GM12874 (cell line): ENCODE measurements at regions not wholly inside any gene's neighbourhood (a gene's known extent, or its start where the extent isn't known, plus 50 kb on each side); places are given as distances from the start of the nearest gene placed in this dataset.

Experiments
- CTCF ChIP-seq: IDR thresholded peaks from 2 replicates; pipeline ENCODE4 v1.5.1; 2011; ENCODE audit warnings: low read depth, mild to moderate bottlenecking, control low read depth, low read length, moderate library complexity; ENCODE audit not compliant: insufficient read depth

GRCh38 chr2:34853646-34854045 lies 1254.5 kb upstream of the FAM98A start:
- TF ChIP-seq CTCF, result no peak

GRCh38 chr2:34851804-34852203 lies 1252.7 kb upstream of the FAM98A start:
- no peak for TF ChIP-seq CTCF

DNA sequence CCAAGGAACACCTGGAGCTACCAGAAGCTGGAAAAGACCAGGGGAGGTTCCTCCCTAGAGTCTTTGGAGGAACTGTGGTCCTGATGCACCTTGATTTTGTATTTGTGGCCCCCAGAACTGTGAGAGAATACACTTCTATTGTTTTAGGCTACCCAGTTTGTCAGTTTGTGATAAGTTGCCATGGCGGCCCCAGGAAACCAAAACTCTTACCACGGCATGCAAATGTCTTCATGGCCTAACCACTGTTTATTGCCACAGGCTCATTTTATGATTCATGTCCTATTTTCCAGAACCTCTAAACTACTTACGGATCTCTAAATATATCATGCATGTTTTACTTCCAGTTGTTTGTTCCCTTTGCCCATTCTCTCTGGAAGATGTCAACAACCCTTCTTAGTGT lies 1250.7 kb upstream of the FAM98A start:
- TF ChIP-seq CTCF, result no peak

- no peak for TF ChIP-seq CTCF
These were observed 1249.6 kb upstream of the FAM98A start for GRCh38 chr2:34848691-34849090.

- no peak for TF ChIP-seq CTCF
These were observed 1249.0 kb upstream of the FAM98A start for GRCh38 chr2:34848132-34848531.

DNA sequence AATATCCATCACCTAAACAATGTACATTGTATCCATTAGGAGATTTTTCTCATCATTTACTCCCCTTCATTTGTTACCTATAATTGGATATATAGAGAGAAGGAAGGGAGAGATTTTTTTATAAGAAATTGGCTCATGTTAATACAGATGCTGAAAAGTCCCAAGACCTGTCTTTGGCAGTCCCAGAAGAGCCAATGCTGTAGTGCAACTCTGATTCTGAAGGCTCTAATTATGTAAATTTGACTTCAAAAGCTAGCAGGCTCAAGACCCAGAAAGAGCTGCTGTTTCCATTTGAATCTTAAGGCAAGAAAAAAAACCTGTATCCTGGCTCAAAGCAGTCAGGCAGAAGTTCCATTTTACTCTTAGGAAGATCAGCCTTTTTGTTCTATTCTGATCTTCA lies 1245.5 kb upstream of the FAM98A start:
- TF ChIP-seq CTCF, result no peak

DNA sequence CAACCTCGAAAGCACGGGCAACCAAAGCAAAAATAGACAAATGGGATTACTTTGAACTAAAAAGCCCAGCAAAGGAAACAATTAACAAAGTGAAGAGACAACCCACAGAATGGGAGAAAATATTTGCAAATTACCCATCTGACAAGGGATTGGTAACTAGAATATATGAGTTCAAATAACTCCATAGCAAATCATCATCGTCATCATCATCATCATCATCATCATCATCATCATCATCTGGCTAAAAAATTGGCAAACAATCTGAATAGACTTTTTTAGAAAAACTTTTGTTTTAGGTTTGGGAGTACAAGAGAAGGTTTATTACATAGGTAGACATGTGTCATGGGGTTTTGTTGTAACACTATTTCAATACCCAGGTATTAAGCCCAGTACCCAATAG lies 1239.3 kb upstream of the FAM98A start:
- TF ChIP-seq CTCF, result no peak

- no peak for TF ChIP-seq CTCF
These were observed 1237.3 kb upstream of the FAM98A start for GRCh38 chr2:34836361-34836760.
